K562 (cell line): ENCODE measurements at regions not wholly inside any gene's neighbourhood (a gene's known extent, or its start where the extent isn't known, plus 50 kb on each side); places are given as distances from the start of the nearest gene placed in this dataset.

Experiments used
- BCL6 ChIP-seq: fragments of 250-450 bp; sonication (Bioruptor Pico); IDR thresholded peaks from 2 replicates; pipeline ENCODE4 v1.4.0; 2020
- CC2D1A ChIP-seq: fragments of 450-650 bp; IDR thresholded peaks from 2 replicates; pipeline ENCODE4 v1.6.1; 2017; ENCODE audit warnings: mild to moderate bottlenecking
- CTCF ChIP-seq, 3 experiments: IDR thresholded peaks in 2 of 3; conservative IDR thresholded peaks in 1 of 3; 2 replicates each; pipeline ENCODE4 v1.5.1; 2011 to 2012; ENCODE audit warnings: low read length in 3 of 3, mild to moderate bottlenecking in 3 of 3, control low read depth in 2 of 3, improper control_type of control experiment in 1 of 3, inconsistent platforms in 1 of 3, low read depth in 1 of 3, mixed read lengths in 1 of 3, moderate library complexity in 1 of 3; ENCODE audit not compliant: insufficient read depth in 2 of 3
- DACH1 ChIP-seq: fragments of 450-650 bp; IDR thresholded peaks from 2 replicates; pipeline ENCODE4 v1.6.1; 2018; ENCODE audit not compliant: partially characterized antibody
- DIDO1 ChIP-seq: fragments of 450-650 bp; IDR thresholded peaks from 2 replicates; pipeline ENCODE4 v1.6.1; 2016; ENCODE audit warnings: low read depth, missing biosample characterization, missing genetic modification characterization
- ETV5 ChIP-seq: sonication (generic); formaldehyde crosslinking; IDR thresholded peaks from 2 replicates; pipeline ENCODE4 v1.4.0; 2020; ENCODE audit warnings: low read depth, mild to moderate bottlenecking, missing genetic modification reagents
- HDAC8 ChIP-seq: fragments of 450-650 bp; IDR thresholded peaks from 2 replicates; pipeline ENCODE4 v1.6.1; 2016; ENCODE audit warnings: mild to moderate bottlenecking, missing genetic modification characterization, moderate library complexity, missing compliant biosample characterization
- JUN ChIP-seq, 2 experiments: sonication (generic) in 1 of 2; formaldehyde crosslinking in 1 of 2; IDR thresholded peaks; 2 replicates each; pipeline versions ENCODE4 v1.6.1 to v1.8.0; 2012 to 2022; ENCODE audit warnings: borderline replicate concordance in 2 of 2, mild to moderate bottlenecking in 2 of 2, improper control_type of control experiment in 1 of 2, low read depth in 1 of 2, low read length in 1 of 2, missing genetic modification reagents in 1 of 2
- JUND ChIP-seq, 2 experiments: IDR thresholded peaks; 2 replicates in 1 of 2; 3 replicates in 1 of 2; pipeline ENCODE4 v1.6.1; 2011; ENCODE audit warnings: borderline replicate concordance in 2 of 2, low read depth in 2 of 2, low read length in 2 of 2, improper control_type of control experiment in 1 of 2, missing biosample characterization in 1 of 2, missing genetic modification characterization in 1 of 2, missing genetic modification reagents in 1 of 2
- KAT7 ChIP-seq: sonication (generic); formaldehyde crosslinking; IDR thresholded peaks from 2 replicates; pipeline ENCODE4 v1.8.0; 2022; ENCODE audit warnings: missing genetic modification reagents, mild to moderate bottlenecking, borderline replicate concordance
- PRMT5 ChIP-seq: sonication (generic); formaldehyde crosslinking; IDR thresholded peaks from 2 replicates; pipeline ENCODE4 v1.5.0; 2020; ENCODE audit warnings: missing genetic modification reagents
- PYGO2 ChIP-seq: fragments of 450-650 bp; IDR thresholded peaks from 2 replicates; pipeline ENCODE4 v1.6.1; 2016; ENCODE audit warnings: mild to moderate bottlenecking, missing genetic modification characterization, moderate library complexity, missing compliant biosample characterization
- RBM34 ChIP-seq: fragments of 200-400 bp; formaldehyde crosslinking; IDR thresholded peaks from 2 replicates; pipeline ENCODE4 v1.6.1; 2018; ENCODE audit warnings: low read length, borderline replicate concordance; ENCODE audit not compliant: insufficient read depth
- SMC3 ChIP-seq: conservative IDR thresholded peaks from 2 replicates; pipeline ENCODE4 v1.6.1; 2011; ENCODE audit warnings: low read depth, low read length, improper control_type of control experiment; ENCODE audit not compliant: insufficient read depth
- TAF1 ChIP-seq: IDR thresholded peaks from 2 replicates; pipeline ENCODE4 v1.6.1; 2011; ENCODE audit warnings: mild to moderate bottlenecking, low read length, moderate library complexity; ENCODE audit not compliant: insufficient read depth, control insufficient read depth, severe bottlenecking; ENCODE audit errors: extremely low read depth
- ZBTB8A ChIP-seq: fragments of 450-650 bp; IDR thresholded peaks from 2 replicates; pipeline ENCODE4 v1.6.1; 2018; ENCODE audit warnings: mild to moderate bottlenecking, moderate library complexity; ENCODE audit not compliant: partially characterized antibody
- ZNF589 ChIP-seq: fragments of 200-800 bp; sonication (Bioruptor generic); IDR thresholded peaks from 2 replicates; pipeline ENCODE4 v1.6.1; 2016; ENCODE audit warnings: low read depth, missing genetic modification characterization, missing compliant biosample characterization
- ZNF668 ChIP-seq: fragments of 250-450 bp; sonication (Bioruptor Pico); IDR thresholded peaks from 2 replicates; pipeline ENCODE4 v1.8.0; 2022; ENCODE audit warnings: mild to moderate bottlenecking, inconsistent platforms
- ZSCAN32 ChIP-seq: fragments of 450-650 bp; formaldehyde crosslinking; IDR thresholded peaks from 2 replicates; pipeline ENCODE4 v1.4.0; 2020; ENCODE audit warnings: mild to moderate bottlenecking, moderate library complexity
- ZZZ3 ChIP-seq: fragments of 450-650 bp; IDR thresholded peaks from 2 replicates; pipeline ENCODE4 v1.6.1; 2016; ENCODE audit warnings: antibody characterized with exemption, mild to moderate bottlenecking, moderate library complexity
- TF ChIP-seq, protein P1 (sequence below): sonication (generic); formaldehyde crosslinking; IDR thresholded peaks from 2 replicates; pipeline ENCODE4 v1.8.0; 2022; ENCODE audit warnings: missing genetic modification reagents, mild to moderate bottlenecking, borderline replicate concordance
- TF ChIP-seq, protein P2 (sequence below): fragments of 450-650 bp; IDR thresholded peaks from 2 replicates; pipeline ENCODE4 v1.6.1; 2018; ENCODE audit warnings: mild to moderate bottlenecking, low read depth; ENCODE audit not compliant: partially characterized antibody

- TF ChIP-seq DACH1: no peak
- peak; percentile 93 for TF ChIP-seq JUND (IDR thresholded peaks at IDR 0.05; ENCODE audit: borderline replicate concordance, low read depth, low read length)
- peak; percentile 85; the same call in 1 of the 3 replicates for TF ChIP-seq JUND (tag; IDR thresholded peaks at IDR 0.05; ENCODE audit: borderline replicate concordance, low read depth, low read length)
- no peak for TF ChIP-seq ZSCAN32 (CRISPR knock-in tag)
- no peak for TF ChIP-seq ETV5
- TF ChIP-seq CTCF (IDR thresholded peaks at IDR 0.05 in 2 of 3, conservative IDR thresholded peaks at IDR 0.05 in 1 of 3; ENCODE audit: insufficient read depth in 2 of 3, low read depth in 1 of 3, low read length in 3 of 3): no peak
- TF ChIP-seq, protein P1, sequence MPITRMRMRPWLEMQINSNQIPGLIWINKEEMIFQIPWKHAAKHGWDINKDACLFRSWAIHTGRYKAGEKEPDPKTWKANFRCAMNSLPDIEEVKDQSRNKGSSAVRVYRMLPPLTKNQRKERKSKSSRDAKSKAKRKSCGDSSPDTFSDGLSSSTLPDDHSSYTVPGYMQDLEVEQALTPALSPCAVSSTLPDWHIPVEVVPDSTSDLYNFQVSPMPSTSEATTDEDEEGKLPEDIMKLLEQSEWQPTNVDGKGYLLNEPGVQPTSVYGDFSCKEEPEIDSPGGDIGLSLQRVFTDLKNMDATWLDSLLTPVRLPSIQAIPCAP: no peak
- peak; percentile 14; the same call in 1 of the 2 replicates for TF ChIP-seq ZNF589
- TF ChIP-seq ZZZ3: no peak
- TF ChIP-seq CC2D1A: peak; percentile 83; the same call in 1 of the 2 replicates
- no peak for TF ChIP-seq DIDO1
- TF ChIP-seq KAT7 (CRISPR knock-in tag): no peak
- TF ChIP-seq ZBTB8A: no peak
- no peak for TF ChIP-seq RBM34
- TF ChIP-seq, protein P2, sequence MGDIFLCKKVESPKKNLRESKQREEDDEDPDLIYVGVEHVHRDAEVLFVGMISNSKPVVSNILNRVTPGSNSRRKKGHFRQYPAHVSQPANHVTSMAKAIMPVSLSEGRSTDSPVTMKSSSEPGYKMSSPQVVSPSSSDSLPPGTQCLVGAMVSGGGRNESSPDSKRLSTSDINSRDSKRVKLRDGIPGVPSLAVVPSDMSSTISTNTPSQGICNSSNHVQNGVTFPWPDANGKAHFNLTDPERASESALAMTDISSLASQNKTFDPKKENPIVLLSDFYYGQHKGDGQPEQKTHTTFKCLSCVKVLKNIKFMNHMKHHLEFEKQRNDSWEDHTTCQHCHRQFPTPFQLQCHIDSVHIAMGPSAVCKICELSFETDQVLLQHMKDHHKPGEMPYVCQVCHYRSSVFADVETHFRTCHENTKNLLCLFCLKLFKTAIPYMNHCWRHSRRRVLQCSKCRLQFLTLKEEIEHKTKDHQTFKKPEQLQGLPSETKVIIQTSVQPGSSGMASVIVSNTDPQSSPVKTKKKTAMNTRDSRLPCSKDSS: no peak
- TF ChIP-seq TAF1: peak; percentile 68
- TF ChIP-seq BCL6: no peak
- no peak for TF ChIP-seq HDAC8 (tag)
- peak; percentile 72; the same call in 1 of the 2 replicates for TF ChIP-seq JUN (IDR thresholded peaks at IDR 0.05; ENCODE audit: borderline replicate concordance, low read depth, low read length)
- TF ChIP-seq JUN (CRISPR knock-in tag; IDR thresholded peaks at IDR 0.05; ENCODE audit: borderline replicate concordance): no peak
- no peak for TF ChIP-seq SMC3
- no peak for TF ChIP-seq PRMT5 (CRISPR knock-in tag)
- TF ChIP-seq ZNF668 (CRISPR knock-in tag): no peak
- no peak for TF ChIP-seq PYGO2 (tag)
Observed at GRCh38 chr6:3650959-3651697, 100.4 kb downstream of the PXDC1 start (continued).
